Fibroblast of pulmonary artery (primary cell): ENCODE measurements at regions not wholly inside any gene's neighbourhood (a gene's known extent, or its start where the extent isn't known, plus 50 kb on each side); places are given as distances from the start of the nearest gene placed in this dataset.
A peak's percentile ranks its signal among the peaks of the same experiment; 100 is the strongest.

Experiments used
- DNase-seq: peaks from one replicate; pipeline ENCODE4 v3.0.0-alpha.2; 2010; ENCODE audit warnings: low read depth
- H3K4me3 ChIP-seq: replicated peaks from 2 replicates; pipeline ENCODE4 v1.5.1; 2011; ENCODE audit warnings: low read depth, mild to moderate bottlenecking, control low read depth, low read length, moderate library complexity
- TF ChIP-seq, protein P1 (sequence below): IDR thresholded peaks from 2 replicates; pipeline ENCODE4 v1.5.1; 2011; ENCODE audit warnings: mild to moderate bottlenecking, control low read depth, low read length, inconsistent platforms; ENCODE audit errors: missing control alignments

DNA sequence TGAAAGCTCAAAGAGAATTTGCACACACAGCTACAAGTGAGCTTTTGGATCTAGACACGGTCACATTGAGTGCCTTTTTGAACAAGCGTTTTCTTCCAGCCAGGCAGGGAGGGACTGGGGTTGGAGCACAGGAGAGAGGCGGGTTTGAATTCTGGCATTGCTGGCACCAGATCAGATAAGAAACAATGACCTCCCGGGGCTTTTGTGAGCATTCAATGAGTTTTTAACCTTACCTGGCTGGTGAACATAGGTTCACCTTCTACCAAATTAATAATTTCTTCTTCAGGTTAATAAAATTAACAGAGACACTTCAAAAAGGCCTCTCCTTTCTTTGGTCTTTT lies 312.9 kb upstream of the MSX2 start:
- TF ChIP-seq, protein P1, sequence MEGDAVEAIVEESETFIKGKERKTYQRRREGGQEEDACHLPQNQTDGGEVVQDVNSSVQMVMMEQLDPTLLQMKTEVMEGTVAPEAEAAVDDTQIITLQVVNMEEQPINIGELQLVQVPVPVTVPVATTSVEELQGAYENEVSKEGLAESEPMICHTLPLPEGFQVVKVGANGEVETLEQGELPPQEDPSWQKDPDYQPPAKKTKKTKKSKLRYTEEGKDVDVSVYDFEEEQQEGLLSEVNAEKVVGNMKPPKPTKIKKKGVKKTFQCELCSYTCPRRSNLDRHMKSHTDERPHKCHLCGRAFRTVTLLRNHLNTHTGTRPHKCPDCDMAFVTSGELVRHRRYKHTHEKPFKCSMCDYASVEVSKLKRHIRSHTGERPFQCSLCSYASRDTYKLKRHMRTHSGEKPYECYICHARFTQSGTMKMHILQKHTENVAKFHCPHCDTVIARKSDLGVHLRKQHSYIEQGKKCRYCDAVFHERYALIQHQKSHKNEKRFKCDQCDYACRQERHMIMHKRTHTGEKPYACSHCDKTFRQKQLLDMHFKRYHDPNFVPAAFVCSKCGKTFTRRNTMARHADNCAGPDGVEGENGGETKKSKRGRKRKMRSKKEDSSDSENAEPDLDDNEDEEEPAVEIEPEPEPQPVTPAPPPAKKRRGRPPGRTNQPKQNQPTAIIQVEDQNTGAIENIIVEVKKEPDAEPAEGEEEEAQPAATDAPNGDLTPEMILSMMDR: no peak
- H3K4me3 ChIP-seq: no peak overlapping the region
- DNase-seq: no peak

DNA sequence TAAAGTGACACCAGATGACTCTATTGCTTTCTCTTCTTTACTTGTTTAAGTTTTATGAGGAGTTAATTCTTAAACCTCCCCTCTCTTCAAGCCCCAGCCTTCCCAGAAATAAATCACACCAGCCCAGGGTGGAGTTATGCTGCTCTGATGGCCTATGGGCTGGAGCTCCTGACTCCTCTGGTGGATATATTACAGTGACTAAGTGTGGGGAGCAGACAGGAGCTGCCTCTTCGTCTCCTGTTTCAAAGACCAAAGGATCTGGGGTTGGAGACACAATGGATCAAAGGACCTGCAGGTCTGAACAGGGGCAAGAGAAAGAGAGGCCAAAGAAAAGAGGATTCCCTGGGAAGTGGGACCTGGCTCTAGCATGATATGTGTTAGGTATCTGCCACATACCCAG lies 312.0 kb upstream of the MSX2 start:
- no peak for DNase-seq
- TF ChIP-seq, protein P1: no peak
- H3K4me3 ChIP-seq: no peak overlapping the region

DNA sequence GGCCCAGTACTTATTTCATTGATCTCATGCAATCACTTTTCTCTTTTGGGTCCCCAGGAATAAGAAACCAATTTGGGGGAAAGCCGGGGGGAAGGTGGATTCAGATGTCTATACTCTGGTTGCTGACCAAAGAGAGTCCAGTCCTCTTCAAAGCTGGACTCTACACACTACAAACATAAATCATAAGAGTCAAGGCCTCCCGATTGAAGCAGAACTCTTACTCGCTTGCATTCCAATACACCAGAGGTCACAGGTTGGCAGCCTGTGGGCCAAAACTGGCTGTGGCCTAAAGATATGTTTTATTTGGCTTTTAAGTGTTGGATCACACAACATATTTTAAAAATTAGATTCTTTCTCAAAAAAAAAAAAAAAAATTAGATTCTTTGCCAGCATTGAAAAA lies 311.4 kb upstream of the MSX2 start:
- TF ChIP-seq, protein P1: no peak
- no peak for DNase-seq

DNA sequence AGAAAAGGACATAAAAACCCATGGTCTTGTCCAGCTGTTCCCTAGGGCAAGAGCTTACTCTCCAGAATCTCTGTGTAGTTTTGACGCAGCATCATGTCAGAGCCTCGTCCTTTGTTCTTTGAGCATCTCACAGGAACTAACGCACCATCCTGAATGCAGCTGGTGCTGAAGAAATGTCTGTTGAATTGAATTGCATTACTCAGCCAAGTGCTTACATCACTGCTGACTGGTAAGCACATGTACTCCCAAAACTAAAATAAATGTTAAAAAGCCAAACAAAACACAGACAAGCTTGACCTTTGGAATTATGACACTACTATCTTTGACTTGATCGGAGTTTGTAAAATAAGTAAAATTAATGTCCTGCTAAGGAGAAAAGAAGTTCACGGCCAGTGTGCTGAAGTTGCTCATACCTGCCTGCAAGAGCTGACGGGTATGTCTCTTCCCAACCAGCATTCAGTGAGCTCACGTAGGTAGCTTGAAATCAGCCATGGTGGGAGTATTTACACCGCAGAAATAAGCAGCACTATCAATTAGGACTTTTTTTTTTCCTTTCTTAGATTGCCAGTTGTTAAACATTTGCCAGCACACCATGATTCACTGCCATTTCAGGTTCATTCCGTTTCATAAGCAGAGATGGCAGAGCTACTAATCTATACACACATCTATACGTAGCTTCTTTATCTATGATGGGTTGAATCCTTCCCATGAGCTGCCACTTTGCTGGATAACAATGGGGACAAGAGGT lies 310.6 kb upstream of the MSX2 start:
- TF ChIP-seq, protein P1: no peak
- DNase-seq: peak; percentile 65
- H3K4me3 ChIP-seq: no peak overlapping the region

More for the DNA sequence above, 311.4 kb upstream of the MSX2 start:
- no peak overlapping the region for H3K4me3 ChIP-seq

DNA sequence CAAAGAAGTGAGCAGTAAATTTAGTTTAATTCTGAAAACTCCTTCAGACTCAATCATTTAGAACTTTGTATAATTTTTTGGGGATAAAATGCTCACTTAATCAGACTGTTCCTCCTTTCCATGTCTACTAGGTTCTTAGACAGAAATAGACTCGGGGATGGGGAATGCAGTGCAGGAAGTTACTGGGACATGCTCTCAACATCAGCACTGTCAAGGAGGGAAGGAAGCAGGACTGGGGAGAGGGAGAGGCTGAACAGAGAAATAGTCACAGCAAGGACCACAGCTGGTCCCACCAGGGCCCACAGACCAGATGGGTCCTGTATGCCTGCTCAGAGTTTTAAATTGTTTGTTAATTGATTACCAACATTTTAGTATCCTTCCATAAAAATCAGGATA lies 310.1 kb upstream of the MSX2 start:
- TF ChIP-seq, protein P1: no peak
- no peak for DNase-seq
- no peak overlapping the region for H3K4me3 ChIP-seq

DNA sequence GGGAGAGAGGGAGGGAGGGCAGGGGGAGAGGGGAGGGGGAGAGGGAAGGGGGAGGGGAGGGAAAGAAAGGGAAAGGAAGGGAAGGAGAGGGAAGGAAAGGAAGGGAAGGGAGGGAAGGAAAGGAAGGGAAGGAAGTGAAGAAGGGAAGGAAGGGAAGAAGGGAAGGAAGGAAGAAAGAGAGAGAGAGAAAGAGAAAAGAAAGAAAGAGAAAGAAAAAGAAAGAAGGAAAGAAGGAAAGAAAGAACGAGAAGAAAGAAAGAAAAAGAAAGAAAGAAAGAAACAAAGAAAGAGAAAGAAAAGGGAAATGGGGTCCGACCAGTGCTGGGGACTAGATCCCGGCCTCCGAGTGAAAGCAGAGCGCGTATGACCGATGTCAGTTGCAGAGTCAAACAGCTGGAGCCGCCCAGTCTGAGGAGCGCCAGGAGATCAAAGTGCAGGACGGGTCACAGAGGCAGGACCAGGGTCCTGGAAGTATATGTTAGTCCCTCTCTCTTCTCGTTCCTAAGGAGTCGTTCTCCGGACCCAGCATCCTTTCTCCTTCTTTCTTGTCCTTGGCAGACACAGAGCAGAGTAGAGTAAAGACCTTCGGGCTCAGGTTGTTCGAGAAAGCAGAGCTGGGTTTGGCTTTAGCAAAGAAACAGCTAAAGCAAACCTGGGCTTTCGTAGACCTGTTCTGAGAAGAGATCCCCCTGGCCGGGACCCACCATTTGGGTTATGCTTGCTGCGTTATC lies 305.4 kb upstream of the MSX2 start:
- peak overlapping the region; percentile 34 for H3K4me3 ChIP-seq
- no peak for DNase-seq
- TF ChIP-seq, protein P1: no peak
